Fibroblast of mammary gland (primary cell): ENCODE measurements at regions not wholly inside any gene's neighbourhood (a gene's known extent, or its start where the extent isn't known, plus 50 kb on each side); places are given as distances from the start of the nearest gene placed in this dataset.

Experiments
- DNase-seq: peaks from one replicate; pipeline ENCODE4 v3.0.0-alpha.2; 2010; ENCODE audit warnings: low read depth
- H3K4me3 ChIP-seq: 2 replicates; pipeline ENCODE4 v1.5.1; 2011; ENCODE audit warnings: low read depth, mild to moderate bottlenecking, low read length, moderate library complexity; ENCODE audit not compliant: control insufficient read depth
- CTCF ChIP-seq: conservative IDR thresholded peaks from 2 replicates; pipeline ENCODE4 v1.5.1; 2011; ENCODE audit warnings: low read depth, low read length, inconsistent platforms; ENCODE audit not compliant: control insufficient read depth, insufficient read depth

- no peak for DNase-seq
- H3K4me3 ChIP-seq: no peak overlapping the region
- no peak for TF ChIP-seq CTCF
Observed at GRCh38 chr16:82363026-82363816, 193.2 kb upstream of the MPHOSPH6 start.

- TF ChIP-seq CTCF: no peak
- no peak overlapping the region for H3K4me3 ChIP-seq
- no peak for DNase-seq
Observed at GRCh38 chr16:82361885-82362284, 191.9 kb upstream of the MPHOSPH6 start.

- no peak overlapping the region for H3K4me3 ChIP-seq
- no peak for DNase-seq
- TF ChIP-seq CTCF: no peak
Observed at GRCh38 chr16:82360024-82360783, 190.2 kb upstream of the MPHOSPH6 start.

GRCh38 chr16:82358606-82359221, 188.7 kb upstream of the MPHOSPH6 start:
- TF ChIP-seq CTCF: no peak
- no peak for DNase-seq

GRCh38 chr16:82358161-82358560, 188.1 kb upstream of the MPHOSPH6 start:
- no peak for DNase-seq
- TF ChIP-seq CTCF: no peak
- H3K4me3 ChIP-seq: no peak overlapping the region

More at GRCh38 chr16:82358606-82359221, 188.7 kb upstream of the MPHOSPH6 start:
- no peak overlapping the region for H3K4me3 ChIP-seq

- DNase-seq: no peak
- no peak for TF ChIP-seq CTCF
- no peak overlapping the region for H3K4me3 ChIP-seq
Observed at GRCh38 chr16:82357237-82357636, 187.2 kb upstream of the MPHOSPH6 start.
